ENCODE measurements at regions not wholly inside any gene's neighbourhood (a gene's known extent, or its start where the extent isn't known, plus 50 kb on each side); places are given as distances from the start of the nearest gene placed in this dataset.
"Not testable (repeated sequence)": the region's sequence is repeated elsewhere in the genome, so short reads cannot be mapped to it uniquely, and the experiment has no call there.

- not testable (repeated sequence) for DNase-seq
Observed at GRCh38 chr11:86166287-86166686, 78.3 kb upstream of the EED start.

- no peak for DNase-seq
Observed at GRCh38 chr11:86164106-86164505, 80.4 kb upstream of the EED start.

GRCh38 chr11:86163221-86163876 is 81.2 kb upstream of the EED start:
- not testable (repeated sequence) for DNase-seq

- no peak for DNase-seq
Observed at GRCh38 chr11:86162239-86162638, 82.3 kb upstream of the EED start.

GRCh38 chr11:86161837-86162236 is 82.7 kb upstream of the EED start:
- DNase-seq, result no peak

GRCh38 chr11:86161336-86161735 is 83.2 kb upstream of the EED start:
- no peak for DNase-seq

- peak; percentile 7 for DNase-seq
Observed at GRCh38 chr11:86160541-86161149, 83.9 kb upstream of the EED start.

- DNase-seq, result no peak
Observed at GRCh38 chr11:86159581-86159891, 85.0 kb upstream of the EED start.

- DNase-seq, result no peak
Observed at GRCh38 chr11:86158704-86159580, 85.6 kb upstream of the EED start.

- DNase-seq, result no peak
Observed at GRCh38 chr11:86157797-86158378, 86.7 kb upstream of the EED start.

GRCh38 chr11:86156397-86156955 is 87.6 kb upstream of the PICALM start:
- DNase-seq, result no peak

GRCh38 chr11:86155200-86155844 is 86.4 kb upstream of the PICALM start:
- DNase-seq, result no peak

- DNase-seq, result no peak
Observed at GRCh38 chr11:86153439-86153838, 84.6 kb upstream of the PICALM start.

- DNase-seq, result no peak
Observed at GRCh38 chr11:86152901-86153300, 84.0 kb upstream of the PICALM start.

GRCh38 chr11:86152006-86152862 is 83.3 kb upstream of the PICALM start:
- no peak for DNase-seq

- DNase-seq, result no peak
Observed at GRCh38 chr11:86151174-86152005, 82.5 kb upstream of the PICALM start.

GRCh38 chr11:86150847-86151173 is 81.9 kb upstream of the PICALM start:
- DNase-seq, result no peak

- no peak for DNase-seq
Observed at GRCh38 chr11:86149792-86150191, 80.9 kb upstream of the PICALM start.

- no peak for DNase-seq
Observed at GRCh38 chr11:86148345-86148747, 79.5 kb upstream of the PICALM start.

GRCh38 chr11:86147004-86147403 is 78.1 kb upstream of the PICALM start:
- no peak for DNase-seq
